ENCODE measurements at regions not wholly inside any gene's neighbourhood (a gene's known extent, or its start where the extent isn't known, plus 50 kb on each side); places are given as distances from the start of the nearest gene placed in this dataset.

- TF ChIP-seq CTCF (IDR thresholded peaks at IDR 0.05), result peak in 2 of 6 experiments; percentile 17 to 36
- TF ChIP-seq POLR2AphosphoS5 (IDR thresholded peaks at IDR 0.05), result no peak
- no peak for TF ChIP-seq POLR2A (IDR thresholded peaks at IDR 0.05)
Measured at GRCh38 chr2:157055660-157056199, 201.8 kb upstream of the GALNT5 start.
